ENCODE measurements at regions not wholly inside any gene's neighbourhood (a gene's known extent, or its start where the extent isn't known, plus 50 kb on each side); places are given as distances from the start of the nearest gene placed in this dataset.

GRCh38 chr4:32251926-32252325, 1531.8 kb downstream of the PCDH7 start:
- Histone ChIP-seq H3K27ac (ENCODE audit: low read depth in 1 of 2, low read length in 2 of 2) (no peak overlapping the region), H3K9me3 (ENCODE audit: control insufficient read depth in 1 of 2, insufficient read depth in 1 of 2, low read length in 2 of 2) (peaks cover 0 to 5% of the 10 kb centered on the region in 2 experiments), H3K36me3 (ENCODE audit: insufficient read depth, low read length) (no peaks in the 10 kb centered on the region), H3K27me3 (ENCODE audit: control insufficient read depth in 1 of 2, insufficient read depth in 2 of 2, low read length in 2 of 2) (no peaks in the 10 kb centered on the region), H3K4me1 (ENCODE audit: insufficient read depth, low read length) (no peaks in the 10 kb centered on the region), H3K4me3 (ENCODE audit: low read length) (no peak overlapping the region)
- ATAC-seq (ENCODE audit: poor library complexity) = no peak
- DNase-seq = no peak
- Mint-ChIP-seq H3K36me3 (ENCODE audit: low read depth) (no peaks in the 10 kb centered on the region), H3K27ac (no peak overlapping the region), H3K9me3 (peaks cover 13% of the 10 kb centered on the region), H3K4me3 (no peak overlapping the region), H3K27me3 (no peaks in the 10 kb centered on the region), H3K4me1 (ENCODE audit: low read depth) (no peaks in the 10 kb centered on the region)
- intact Hi-C loops (cut with DNase I, micrococcal nuclease) = no loop called here
- POLR2A ChIA-PET = no interaction called here
- no peak for TF ChIP-seq CTCF (IDR thresholded peaks at IDR 0.05)
- CTCF ChIA-PET = no interaction called here

DNA sequence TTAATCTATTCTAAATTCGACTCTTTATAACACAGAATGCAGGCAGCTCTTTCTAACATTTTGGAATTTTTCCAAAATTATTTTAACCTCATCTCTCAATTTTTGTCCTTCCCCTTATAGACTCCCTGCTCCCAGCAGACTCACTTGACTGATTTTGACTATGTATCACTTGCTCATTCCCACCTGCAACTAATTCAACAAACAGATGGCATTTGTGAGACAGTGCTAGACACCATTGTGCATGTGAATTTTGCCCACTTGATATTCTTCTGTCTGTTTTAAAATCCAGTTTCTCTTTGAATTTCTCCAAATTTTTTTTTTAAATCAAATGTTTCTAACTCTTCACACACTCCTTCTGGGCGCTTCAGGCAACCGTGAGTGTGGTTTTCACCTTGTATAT, 1534.0 kb downstream of the PCDH7 start:
- no peak for DNase-seq
- no peak for TF ChIP-seq CTCF (IDR thresholded peaks at IDR 0.05)
- Histone ChIP-seq H3K4me1 (ENCODE audit: insufficient read depth, low read length) (no peaks in the 10 kb centered on the region), H3K27ac (ENCODE audit: low read depth in 1 of 2, low read length in 2 of 2) (no peak overlapping the region), H3K9me3 (ENCODE audit: control insufficient read depth in 1 of 2, insufficient read depth in 1 of 2, low read length in 2 of 2) (peaks cover 0 to 5% of the 10 kb centered on the region in 2 experiments), H3K36me3 (ENCODE audit: insufficient read depth, low read length) (no peaks in the 10 kb centered on the region), H3K4me3 (ENCODE audit: low read length) (no peak overlapping the region), H3K27me3 (ENCODE audit: control insufficient read depth in 1 of 2, insufficient read depth in 2 of 2, low read length in 2 of 2) (no peaks in the 10 kb centered on the region)
- no peak for ATAC-seq (ENCODE audit: poor library complexity)
- intact Hi-C loops (cut with DNase I, micrococcal nuclease) = no loop called here
- Mint-ChIP-seq H3K27me3 (no peaks in the 10 kb centered on the region), H3K4me1 (ENCODE audit: low read depth) (no peaks in the 10 kb centered on the region), H3K36me3 (ENCODE audit: low read depth) (no peaks in the 10 kb centered on the region), H3K27ac (no peak overlapping the region), H3K4me3 (no peak overlapping the region), H3K9me3 (peaks cover 11% of the 10 kb centered on the region)
- ChIA-PET CTCF (no interaction called here), POLR2A (no interaction called here)

DNA sequence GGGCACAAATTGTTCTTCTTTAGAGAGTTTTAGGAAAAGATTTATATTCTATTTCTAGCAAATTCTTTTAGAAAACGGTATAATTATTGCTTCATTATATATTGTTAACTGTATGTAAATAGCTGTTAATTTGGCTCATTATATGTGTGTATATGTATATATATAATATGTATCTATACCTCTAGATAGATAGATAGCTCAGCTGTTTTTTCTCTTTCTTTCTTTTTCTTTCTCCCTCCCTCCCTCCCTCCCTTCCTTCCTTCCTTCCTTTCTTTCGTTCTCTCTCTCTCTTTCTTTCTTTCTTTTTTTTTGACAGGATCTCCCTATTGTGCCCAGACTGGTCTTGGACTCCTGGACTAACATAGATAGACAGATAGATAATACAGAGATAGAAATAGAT, 1538.8 kb downstream of the PCDH7 start:
- no peak for TF ChIP-seq CTCF (IDR thresholded peaks at IDR 0.05)
- Histone ChIP-seq H3K9me3 (ENCODE audit: control insufficient read depth in 1 of 2, insufficient read depth in 1 of 2, low read length in 2 of 2) (no peaks in the 10 kb centered on the region), H3K27ac (ENCODE audit: low read depth in 1 of 2, low read length in 2 of 2) (no peak overlapping the region), H3K27me3 (ENCODE audit: control insufficient read depth in 1 of 2, insufficient read depth in 2 of 2, low read length in 2 of 2) (no peaks in the 10 kb centered on the region), H3K4me3 (ENCODE audit: low read length) (no peak overlapping the region), H3K36me3 (ENCODE audit: insufficient read depth, low read length) (no peaks in the 10 kb centered on the region), H3K4me1 (ENCODE audit: insufficient read depth, low read length) (no peaks in the 10 kb centered on the region)
- H3K9me3 Mint-ChIP-seq = peaks cover 11% of the 10 kb centered on the region
- no peaks in the 10 kb centered on the region for H3K36me3 Mint-ChIP-seq (ENCODE audit: low read depth)
- intact Hi-C loops (cut with DNase I, micrococcal nuclease) = no loop called here
- no peaks in the 10 kb centered on the region for H3K27me3 Mint-ChIP-seq
- H3K4me1 Mint-ChIP-seq (ENCODE audit: low read depth) = no peaks in the 10 kb centered on the region
- no peak overlapping the region for H3K27ac Mint-ChIP-seq
- ATAC-seq (ENCODE audit: poor library complexity) (no peak), DNase-seq (no peak)
- ChIA-PET CTCF (no interaction called here), POLR2A (no interaction called here)
- no peak overlapping the region for H3K4me3 Mint-ChIP-seq
